Activated CD4-positive, alpha-beta T cell treated with anti-CD3 and anti-CD28 coated beads, Interleukin-2, amount 50 U/mL, for 16 hours (primary cell): ENCODE measurements at regions not wholly inside any gene's neighbourhood (a gene's known extent, or its start where the extent isn't known, plus 50 kb on each side); places are given as distances from the start of the nearest gene placed in this dataset.

Experiments used
- DNase-seq: peaks from one replicate; pipeline ENCODE4 v3.0.0-alpha.2; 2020

GRCh38 chr7:116148108-116148507 lies 62.2 kb upstream of the TES start:
- DNase-seq: no peak

DNA sequence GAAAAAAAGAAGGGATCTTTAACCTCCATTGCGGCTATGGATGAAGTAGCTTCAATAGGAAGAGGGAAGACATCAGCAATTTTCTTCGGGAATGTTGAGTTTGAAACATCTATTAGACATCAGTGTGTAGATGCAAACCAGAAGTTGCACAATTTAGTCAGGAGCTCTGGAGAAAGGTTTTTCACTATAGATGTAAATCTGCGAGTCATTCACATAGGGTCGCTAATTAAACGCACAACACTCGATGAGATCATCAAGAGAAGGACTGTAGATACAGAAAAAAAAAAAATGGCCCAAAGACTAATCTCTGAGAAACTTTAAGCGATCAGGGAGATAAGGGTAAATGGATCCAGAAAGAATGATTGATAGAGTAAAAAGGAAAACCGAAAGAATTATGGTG lies 61.7 kb upstream of the TES start:
- DNase-seq: no peak

GRCh38 chr7:116150588-116150987 lies 59.8 kb upstream of the TES start:
- no peak for DNase-seq

DNA sequence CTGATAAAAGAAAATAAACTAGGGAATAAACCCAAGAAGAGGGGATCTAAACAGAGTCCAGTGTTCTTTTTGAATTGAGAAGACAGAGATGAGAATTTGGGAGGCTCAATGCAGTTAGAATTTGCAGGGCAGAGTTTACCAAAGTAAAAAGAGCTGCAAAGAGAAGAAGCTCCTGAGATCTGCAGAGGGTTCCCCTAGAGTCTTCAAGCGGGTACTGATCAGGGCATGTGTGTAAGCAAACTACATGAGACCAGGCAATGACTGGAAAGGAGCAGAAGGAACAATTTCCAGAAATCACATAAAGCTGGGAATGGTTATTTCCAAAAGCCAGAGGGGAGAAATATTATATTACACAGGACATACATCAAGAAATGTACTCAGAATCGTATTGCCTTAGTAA lies 58.1 kb upstream of the TES start:
- DNase-seq: no peak

GRCh38 chr7:116153050-116153449 lies 57.3 kb upstream of the TES start:
- no peak for DNase-seq

DNA sequence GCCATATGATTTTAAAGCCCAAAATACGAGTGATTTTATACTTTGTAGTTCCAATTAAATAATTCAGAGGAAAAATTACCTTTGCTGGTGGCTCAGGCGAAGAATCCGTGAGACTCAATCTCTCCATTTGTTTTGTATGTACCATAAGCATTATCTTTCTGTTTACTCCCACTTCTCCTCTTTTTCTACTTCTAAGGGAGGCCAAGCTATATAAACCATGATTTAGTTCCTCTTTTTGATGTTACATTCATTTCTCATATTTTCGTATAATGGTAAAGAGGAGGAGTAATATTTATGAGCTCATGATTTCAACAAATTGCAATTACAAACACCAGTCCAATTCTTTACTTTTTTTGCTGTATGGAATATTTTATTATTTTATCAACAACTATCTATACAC lies 50.6 kb upstream of the TES start:
- no peak for DNase-seq
